MM.1S (cell line): ENCODE measurements at regions not wholly inside any gene's neighbourhood (a gene's known extent, or its start where the extent isn't known, plus 50 kb on each side); places are given as distances from the start of the nearest gene placed in this dataset.

ENCODE experiments used
- DNase-seq: peaks from one replicate; pipeline ENCODE4 v3.0.0-alpha.2; 2015
- H2AFZ ChIP-seq: fragments of 300-600 bp; sonication (generic); 2 replicates; pipeline ENCODE4 v1.6.0; 2016; ENCODE audit warnings: antibody characterized with exemption, low read length
- H3F3A ChIP-seq: fragments of 300-600 bp; sonication (generic); 2 replicates; pipeline ENCODE4 v1.6.1; 2016; ENCODE audit warnings: mild to moderate bottlenecking, antibody characterized with exemption, low read length, moderate library complexity, mixed read lengths; ENCODE audit not compliant: insufficient read depth
- H3K27ac ChIP-seq: fragments of 300-600 bp; sonication (generic); 2 replicates; pipeline ENCODE4 v1.5.1; 2016; ENCODE audit warnings: mild to moderate bottlenecking, low read length
- H3K27me3 ChIP-seq: fragments of 300-600 bp; sonication (generic); replicated peaks from 2 replicates; pipeline ENCODE4 v1.6.0; 2016; ENCODE audit warnings: low read length; ENCODE audit not compliant: insufficient read depth
- H3K36me3 ChIP-seq: fragments of 300-600 bp; sonication (generic); replicated peaks from 2 replicates; pipeline ENCODE4 v1.6.1; 2016; ENCODE audit warnings: mild to moderate bottlenecking, low read length, mixed read lengths; ENCODE audit not compliant: insufficient read depth
- H3K4me1 ChIP-seq: fragments of 300-600 bp; sonication (generic); 2 replicates; pipeline ENCODE4 v1.6.1; 2016; ENCODE audit warnings: low read length, mixed read lengths
- H3K4me2 ChIP-seq: fragments of 300-600 bp; sonication (generic); 2 replicates; pipeline ENCODE4 v1.6.0; 2016; ENCODE audit warnings: low read depth, low read length
- H3K4me3 ChIP-seq: fragments of 300-600 bp; sonication (generic); 2 replicates; pipeline ENCODE4 v1.5.1; 2016; ENCODE audit warnings: low read length, mixed read lengths
- H3K79me2 ChIP-seq: fragments of 300-600 bp; sonication (generic); 2 replicates; pipeline ENCODE4 v1.6.1; 2016; ENCODE audit warnings: mixed run types, low read length, mixed read lengths
- H3K9ac ChIP-seq: fragments of 300-600 bp; sonication (generic); 2 replicates; pipeline ENCODE4 v1.6.1; 2016; ENCODE audit warnings: low read length, mixed read lengths
- H3K9me2 ChIP-seq: fragments of 300-600 bp; sonication (generic); replicated peaks from 2 replicates; pipeline ENCODE4 v1.6.1; 2016; ENCODE audit warnings: mild to moderate bottlenecking, low read length, mixed read lengths; ENCODE audit not compliant: insufficient read depth
- H3K9me3 ChIP-seq: fragments of 300-600 bp; sonication (generic); replicated peaks from 2 replicates; pipeline ENCODE4 v1.6.1; 2016; ENCODE audit warnings: mild to moderate bottlenecking, low read length, mixed read lengths; ENCODE audit not compliant: insufficient read depth
- H4K20me1 ChIP-seq: fragments of 300-600 bp; sonication (generic); 2 replicates; pipeline ENCODE4 v1.6.1; 2016; ENCODE audit warnings: mild to moderate bottlenecking, low read length, moderate library complexity, mixed read lengths; ENCODE audit not compliant: insufficient read depth
- CTCF ChIP-seq: fragments of 300-600 bp; sonication (generic); IDR thresholded peaks from 2 replicates; pipeline ENCODE4 v1.5.1; 2016; ENCODE audit warnings: antibody characterized with exemption, low read length, mixed read lengths
- EZH2 ChIP-seq: fragments of 300-600 bp; sonication (generic); optimal IDR thresholded peaks from 2 replicates; pipeline ENCODE3; 2017; ENCODE audit warnings: low read depth, mild to moderate bottlenecking, antibody characterized with exemption, low read length, mixed read lengths
- EZH2phosphoT487 ChIP-seq: fragments of 300-600 bp; sonication (generic); IDR thresholded peaks from 2 replicates; pipeline ENCODE4 v1.6.1; 2018; ENCODE audit warnings: antibody characterized with exemption, low read length

DNA sequence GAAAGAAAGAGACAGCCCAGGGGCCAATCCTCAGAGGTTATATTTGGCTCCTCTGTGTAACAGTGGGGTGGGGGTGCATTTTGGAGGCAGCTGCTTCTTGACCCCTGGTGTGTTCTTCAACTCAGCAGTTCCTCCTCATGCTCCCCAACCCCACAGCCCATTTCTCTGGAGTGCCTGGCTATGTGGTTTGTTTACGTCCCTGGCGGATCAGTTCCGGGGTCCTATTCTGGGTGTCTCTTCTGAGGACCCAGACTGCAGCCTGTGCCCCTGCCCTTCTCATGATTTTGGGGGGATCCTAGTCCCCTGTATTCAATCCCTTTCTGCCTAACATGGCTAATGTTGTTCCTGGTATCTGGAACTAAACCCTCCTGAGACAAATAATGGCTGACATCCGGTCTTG, 70.5 kb upstream of the SULF2 start:
- Histone ChIP-seq H3K27me3 (no peaks in the 10 kb centered on the region), H3K9me3 (no peaks in the 10 kb centered on the region), H3K27ac (no peak overlapping the region), H4K20me1 (no peaks in the 10 kb centered on the region), H3K9ac (no peak overlapping the region), H3K36me3 (no peaks in the 10 kb centered on the region), H2AFZ (no peak overlapping the region), H3K4me1 (peaks cover 31% of the 10 kb centered on the region), H3F3A (peaks cover 4% of the 10 kb centered on the region; the same call in 1 of the 2 replicates), H3K4me2 (no peak overlapping the region), H3K4me3 (no peak overlapping the region), H3K79me2 (no peaks in the 10 kb centered on the region), H3K9me2 (no peaks in the 10 kb centered on the region)
- TF ChIP-seq CTCF (no peak), EZH2phosphoT487 (no peak), EZH2 (no peak)
- DNase-seq, result no peak

- Histone ChIP-seq H3K9ac (no peak overlapping the region), H3K36me3 (no peaks in the 10 kb centered on the region), H3K4me3 (no peak overlapping the region), H3K27ac (no peak overlapping the region), H4K20me1 (no peaks in the 10 kb centered on the region), H3K79me2 (no peaks in the 10 kb centered on the region), H2AFZ (no peak overlapping the region), H3K27me3 (no peaks in the 10 kb centered on the region), H3F3A (peaks cover 4% of the 10 kb centered on the region; the same call in 1 of the 2 replicates), H3K9me3 (no peaks in the 10 kb centered on the region), H3K4me2 (no peak overlapping the region), H3K4me1 (peaks cover 31% of the 10 kb centered on the region), H3K9me2 (no peaks in the 10 kb centered on the region)
- peak; percentile 33 for DNase-seq
- TF ChIP-seq EZH2, result no peak
- peak; percentile 66 for TF ChIP-seq CTCF
- TF ChIP-seq EZH2phosphoT487, result no peak
Observed at GRCh38 chr20:47854687-47855212, 69.5 kb upstream of the SULF2 start.

GRCh38 chr20:47851774-47852173, 66.5 kb upstream of the SULF2 start:
- Histone ChIP-seq H3K9me2 (no peaks in the 10 kb centered on the region), H3K4me1 (peaks cover 11% of the 10 kb centered on the region)
- TF ChIP-seq EZH2phosphoT487 (no peak), EZH2 (no peak), CTCF (no peak)

More at GRCh38 chr20:47851774-47852173, 66.5 kb upstream of the SULF2 start:
- H4K20me1 ChIP-seq, result no peaks in the 10 kb centered on the region
- H3K36me3 ChIP-seq, result no peaks in the 10 kb centered on the region
- DNase-seq, result no peak
- no peak overlapping the region for H2AFZ ChIP-seq
- H3K27me3 ChIP-seq, result no peaks in the 10 kb centered on the region
- no peaks in the 10 kb centered on the region for H3K9me3 ChIP-seq
- peaks cover under 1% of the 10 kb centered on the region; the same call in 1 of the 2 replicates for H3F3A ChIP-seq
- no peak overlapping the region for H3K27ac ChIP-seq
- no peaks in the 10 kb centered on the region for H3K79me2 ChIP-seq
- no peak overlapping the region for H3K4me2 ChIP-seq
- no peak overlapping the region for H3K4me3 ChIP-seq
- no peak overlapping the region for H3K9ac ChIP-seq
